HFFc6 (cell line): ENCODE measurements at regions not wholly inside any gene's neighbourhood (a gene's known extent, or its start where the extent isn't known, plus 50 kb on each side); places are given as distances from the start of the nearest gene placed in this dataset.

Experiments used
- DNase-seq: peaks from one replicate; pipeline ENCODE4 v3.0.0-alpha.2; 2018
- H3K27ac Mint-ChIP-seq: 2 replicates; pipeline ENCODE4 v1.8.0; 2020; ENCODE audit warnings: mild to moderate bottlenecking, mixed read lengths
- H3K27me3 Mint-ChIP-seq: 2 replicates; pipeline ENCODE4 v1.8.0; 2021; ENCODE audit warnings: mild to moderate bottlenecking, moderate library complexity, mixed read lengths; ENCODE audit not compliant: insufficient read depth
- H3K36me3 Mint-ChIP-seq: 2 replicates; pipeline ENCODE4 v1.8.0; 2021; ENCODE audit warnings: low read depth, mixed read lengths
- H3K4me1 Mint-ChIP-seq: 2 replicates; pipeline ENCODE4 v1.8.0; 2020; ENCODE audit warnings: low read depth, mixed read lengths
- H3K4me3 Mint-ChIP-seq: 2 replicates; pipeline ENCODE4 v1.8.0; 2020; ENCODE audit warnings: mild to moderate bottlenecking, moderate library complexity, mixed read lengths
- H3K9me3 Mint-ChIP-seq: 2 replicates; pipeline ENCODE4 v1.8.0; 2020; ENCODE audit warnings: mild to moderate bottlenecking, mixed read lengths
- CTCF ChIP-seq: fragments of 200-600 bp; sonication (generic); IDR thresholded peaks from 2 replicates; pipeline ENCODE4 v1.5.0; 2021; ENCODE audit warnings: antibody characterized with exemption, mild to moderate bottlenecking

GRCh38 chr7:54360075-54360840 lies 181.9 kb upstream of the VSTM2A start:
- Mint-ChIP-seq H3K27me3 (no peaks in the 10 kb centered on the region), H3K4me1 (no peaks in the 10 kb centered on the region), H3K4me3 (no peak overlapping the region), H3K36me3 (no peaks in the 10 kb centered on the region), H3K9me3 (peaks cover 16% of the 10 kb centered on the region), H3K27ac (no peak overlapping the region)
- no peak for TF ChIP-seq CTCF
- DNase-seq = no peak

GRCh38 chr7:54390565-54390964 lies 151.6 kb upstream of the VSTM2A start:
- Mint-ChIP-seq H3K27ac (no peak overlapping the region), H3K4me3 (no peak overlapping the region), H3K4me1 (no peaks in the 10 kb centered on the region), H3K9me3 (peaks cover 16% of the 10 kb centered on the region), H3K36me3 (no peaks in the 10 kb centered on the region), H3K27me3 (no peaks in the 10 kb centered on the region)
- no peak for DNase-seq
- no peak for TF ChIP-seq CTCF

- no peak for TF ChIP-seq CTCF
- DNase-seq = no peak
- Mint-ChIP-seq H3K36me3 (no peaks in the 10 kb centered on the region), H3K27me3 (no peaks in the 10 kb centered on the region), H3K9me3 (peaks cover 11% of the 10 kb centered on the region), H3K27ac (no peak overlapping the region), H3K4me3 (no peak overlapping the region), H3K4me1 (no peaks in the 10 kb centered on the region)
Observed at GRCh38 chr7:54392935-54393334, 149.2 kb upstream of the VSTM2A start.

GRCh38 chr7:54394834-54395233 lies 147.3 kb upstream of the VSTM2A start:
- TF ChIP-seq CTCF = no peak
- no peaks in the 10 kb centered on the region for H3K27me3 Mint-ChIP-seq
- no peaks in the 10 kb centered on the region for H3K4me1 Mint-ChIP-seq
- peaks cover 11% of the 10 kb centered on the region for H3K9me3 Mint-ChIP-seq
- H3K36me3 Mint-ChIP-seq = no peaks in the 10 kb centered on the region
- no peak for DNase-seq
- H3K27ac Mint-ChIP-seq = no peak overlapping the region
- no peak overlapping the region for H3K4me3 Mint-ChIP-seq

- Mint-ChIP-seq H3K27me3 (no peaks in the 10 kb centered on the region), H3K9me3 (peaks cover 8% of the 10 kb centered on the region), H3K27ac (no peak overlapping the region), H3K4me1 (no peaks in the 10 kb centered on the region), H3K36me3 (no peaks in the 10 kb centered on the region), H3K4me3 (no peak overlapping the region)
- TF ChIP-seq CTCF = no peak
- no peak for DNase-seq
Observed at GRCh38 chr7:54397836-54398612, 144.2 kb upstream of the VSTM2A start.
